ENCODE measurements at regions not wholly inside any gene's neighbourhood (a gene's known extent, or its start where the extent isn't known, plus 50 kb on each side); places are given as distances from the start of the nearest gene placed in this dataset.

DNA sequence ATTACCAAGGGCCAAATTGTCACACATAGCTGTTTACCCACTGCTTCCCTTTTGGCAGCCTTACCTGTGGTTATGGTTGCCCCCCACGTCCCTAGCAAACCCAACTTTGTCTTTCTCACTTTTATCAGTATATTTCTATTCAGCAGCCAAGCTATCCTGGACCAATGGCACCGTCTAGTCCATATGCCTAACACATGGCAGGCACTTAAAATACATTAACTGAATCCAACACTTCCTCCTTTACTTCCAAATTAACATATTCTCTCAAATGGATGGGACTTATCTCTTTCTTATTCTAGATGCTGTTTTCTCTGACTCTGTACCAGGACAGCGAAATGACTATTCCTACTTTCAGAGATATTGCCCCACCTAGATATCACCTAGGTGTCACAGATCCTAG, 50.9 kb upstream of the SLC44A1 start:
- TF ChIP-seq EZH2 (IDR thresholded peaks at IDR 0.05; ENCODE audit: borderline replicate concordance, low read depth, low read length), result no peak
- TF ChIP-seq ZNF124 (CRISPR knock-in tag; IDR thresholded peaks at IDR 0.05), result no peak
- TF ChIP-seq HDAC2 (IDR thresholded peaks at IDR 0.05), result no peak
- TF ChIP-seq, protein P1, sequence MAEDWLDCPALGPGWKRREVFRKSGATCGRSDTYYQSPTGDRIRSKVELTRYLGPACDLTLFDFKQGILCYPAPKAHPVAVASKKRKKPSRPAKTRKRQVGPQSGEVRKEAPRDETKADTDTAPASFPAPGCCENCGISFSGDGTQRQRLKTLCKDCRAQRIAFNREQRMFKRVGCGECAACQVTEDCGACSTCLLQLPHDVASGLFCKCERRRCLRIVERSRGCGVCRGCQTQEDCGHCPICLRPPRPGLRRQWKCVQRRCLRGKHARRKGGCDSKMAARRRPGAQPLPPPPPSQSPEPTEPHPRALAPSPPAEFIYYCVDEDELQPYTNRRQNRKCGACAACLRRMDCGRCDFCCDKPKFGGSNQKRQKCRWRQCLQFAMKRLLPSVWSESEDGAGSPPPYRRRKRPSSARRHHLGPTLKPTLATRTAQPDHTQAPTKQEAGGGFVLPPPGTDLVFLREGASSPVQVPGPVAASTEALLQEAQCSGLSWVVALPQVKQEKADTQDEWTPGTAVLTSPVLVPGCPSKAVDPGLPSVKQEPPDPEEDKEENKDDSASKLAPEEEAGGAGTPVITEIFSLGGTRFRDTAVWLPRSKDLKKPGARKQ (CRISPR knock-in tag; IDR thresholded peaks at IDR 0.05), result no peak
- TF ChIP-seq, protein P2, sequence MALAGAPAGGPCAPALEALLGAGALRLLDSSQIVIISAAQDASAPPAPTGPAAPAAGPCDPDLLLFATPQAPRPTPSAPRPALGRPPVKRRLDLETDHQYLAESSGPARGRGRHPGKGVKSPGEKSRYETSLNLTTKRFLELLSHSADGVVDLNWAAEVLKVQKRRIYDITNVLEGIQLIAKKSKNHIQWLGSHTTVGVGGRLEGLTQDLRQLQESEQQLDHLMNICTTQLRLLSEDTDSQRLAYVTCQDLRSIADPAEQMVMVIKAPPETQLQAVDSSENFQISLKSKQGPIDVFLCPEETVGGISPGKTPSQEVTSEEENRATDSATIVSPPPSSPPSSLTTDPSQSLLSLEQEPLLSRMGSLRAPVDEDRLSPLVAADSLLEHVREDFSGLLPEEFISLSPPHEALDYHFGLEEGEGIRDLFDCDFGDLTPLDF (CRISPR knock-in tag; IDR thresholded peaks at IDR 0.05), result no peak

Data from K562 (cell line).